HG03108 (cell line): ENCODE measurements at regions not wholly inside any gene's neighbourhood (a gene's known extent, or its start where the extent isn't known, plus 50 kb on each side); places are given as distances from the start of the nearest gene placed in this dataset.
A peak's percentile ranks its signal among the peaks of the same experiment; 100 is the strongest.

Experiments
- ATAC-seq: cut with Tn5 transposase; IDR thresholded peaks from one replicate; pipeline ENCODE4 v1.9.1; 2021; ENCODE audit warnings: moderate library complexity; ENCODE audit not compliant: unreplicated experiment

- no peak for ATAC-seq
These were observed 342.7 kb downstream of the CXCL12 start for GRCh38 chr10:44042075-44042770.

DNA sequence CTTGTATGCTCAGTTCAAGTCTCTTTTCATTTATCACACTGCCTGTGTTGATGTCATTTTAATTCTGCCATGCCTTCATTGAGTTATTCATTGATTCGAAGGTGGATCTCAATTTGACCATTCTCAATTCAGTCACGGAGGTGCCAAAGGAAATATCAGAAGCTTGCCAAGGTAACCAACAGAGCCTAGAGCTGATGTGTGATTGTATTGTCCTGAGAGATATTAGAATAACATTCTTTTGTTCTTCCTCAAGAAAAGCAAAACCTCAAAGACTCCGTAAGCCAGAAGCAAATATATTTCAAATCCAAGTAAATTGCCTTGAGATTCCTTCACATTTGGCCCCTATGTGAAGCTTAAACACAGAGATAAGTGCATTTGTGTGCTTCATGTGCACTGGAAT lies 345.3 kb downstream of the CXCL12 start:
- no peak for ATAC-seq

- no peak for ATAC-seq
These were observed 348.5 kb downstream of the CXCL12 start for GRCh38 chr10:44036425-44036824.

- no peak for ATAC-seq
These were observed 349.3 kb downstream of the CXCL12 start for GRCh38 chr10:44035474-44036197.

- ATAC-seq = no peak
These were observed 350.0 kb downstream of the CXCL12 start for GRCh38 chr10:44034946-44035345.

DNA sequence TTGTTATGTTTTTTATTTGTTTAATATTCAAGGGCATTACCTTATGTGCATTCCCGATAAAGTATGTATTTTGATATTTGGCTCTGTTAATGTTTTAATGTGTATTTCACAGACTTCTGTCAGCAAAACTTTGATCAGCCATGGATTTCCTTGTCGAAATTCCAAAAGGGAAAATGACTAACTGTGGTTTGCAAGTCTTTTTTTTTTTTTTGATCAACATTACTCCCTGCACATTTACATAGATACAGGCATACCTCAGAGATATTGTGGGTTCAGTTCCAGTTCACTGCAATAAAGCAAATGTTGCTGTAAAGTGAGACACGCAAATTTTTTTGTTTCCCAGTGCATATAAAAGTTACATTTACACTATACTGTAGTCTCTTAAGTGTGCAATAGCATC lies 351.9 kb downstream of the CXCL12 start:
- ATAC-seq = no peak

GRCh38 chr10:44032216-44032615 lies 352.7 kb downstream of the CXCL12 start:
- no peak for ATAC-seq

- no peak for ATAC-seq
These were observed 354.2 kb downstream of the CXCL12 start for GRCh38 chr10:44030738-44031137.

DNA sequence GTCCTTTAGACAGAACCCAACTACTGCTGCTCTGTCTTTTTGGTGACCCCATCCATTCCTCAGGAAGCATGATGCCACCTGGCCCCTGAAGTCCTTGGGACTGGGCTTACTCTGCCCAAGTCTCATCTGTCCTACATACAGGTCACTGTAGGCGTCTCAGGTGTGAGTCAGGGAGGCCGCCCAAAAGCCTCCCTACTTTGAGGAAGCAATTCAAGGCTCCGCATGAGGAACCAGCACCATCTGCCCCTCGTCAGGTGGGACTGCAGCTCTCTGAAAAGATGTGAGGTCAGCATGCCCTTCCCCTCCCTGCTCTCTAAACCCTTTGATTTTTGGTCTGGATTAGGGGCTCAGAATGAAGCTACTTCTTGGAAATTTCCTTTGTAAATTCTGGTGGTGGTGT lies 354.8 kb downstream of the CXCL12 start:
- peak; percentile 83 for ATAC-seq

- no peak for ATAC-seq
These were observed 356.3 kb downstream of the CXCL12 start for GRCh38 chr10:44028384-44029137.

- no peak for ATAC-seq
These were observed 360.4 kb downstream of the CXCL12 start for GRCh38 chr10:44024356-44025116.

DNA sequence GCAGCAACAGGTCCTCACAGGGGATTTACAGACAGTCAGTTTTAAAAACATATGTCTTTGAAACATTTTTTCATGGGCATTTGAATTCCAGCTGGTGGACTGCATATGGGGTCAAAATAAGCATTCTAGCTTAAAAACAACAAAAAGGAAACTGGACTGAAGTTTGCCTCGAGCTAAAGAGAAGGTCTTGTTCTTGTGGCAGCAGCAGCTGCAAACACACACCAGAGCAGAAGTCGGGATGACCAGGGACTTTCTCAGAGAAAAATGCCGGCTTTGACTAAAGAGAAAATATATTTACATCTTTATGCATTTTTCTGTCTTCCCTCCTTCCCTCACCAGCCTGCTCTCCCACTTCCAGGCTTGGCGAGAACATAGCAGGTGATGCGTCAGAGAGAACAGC lies 361.4 kb downstream of the CXCL12 start:
- no peak for ATAC-seq

DNA sequence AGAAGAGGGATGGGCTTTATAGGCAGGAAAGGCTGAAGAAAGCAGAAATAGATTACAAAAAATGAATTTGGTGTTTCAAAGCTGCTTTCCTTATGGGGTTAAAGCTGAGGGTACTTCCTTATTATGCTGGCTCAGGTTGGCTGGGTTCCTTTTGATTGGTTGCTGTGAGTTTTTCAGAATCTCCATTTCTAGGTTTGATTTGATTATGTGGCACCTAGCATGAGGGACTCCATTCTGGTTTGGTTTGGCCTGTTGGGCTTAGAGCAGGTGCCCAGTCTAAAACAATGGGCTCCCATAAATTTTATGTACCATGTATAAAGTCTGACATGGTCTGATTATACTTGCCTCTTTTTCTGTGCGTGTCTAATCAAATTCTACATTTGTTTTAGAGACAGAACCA lies 362.7 kb downstream of the CXCL12 start:
- no peak for ATAC-seq

- ATAC-seq = peak; percentile 50
These were observed 364.4 kb downstream of the CXCL12 start for GRCh38 chr10:44020322-44021111.

DNA sequence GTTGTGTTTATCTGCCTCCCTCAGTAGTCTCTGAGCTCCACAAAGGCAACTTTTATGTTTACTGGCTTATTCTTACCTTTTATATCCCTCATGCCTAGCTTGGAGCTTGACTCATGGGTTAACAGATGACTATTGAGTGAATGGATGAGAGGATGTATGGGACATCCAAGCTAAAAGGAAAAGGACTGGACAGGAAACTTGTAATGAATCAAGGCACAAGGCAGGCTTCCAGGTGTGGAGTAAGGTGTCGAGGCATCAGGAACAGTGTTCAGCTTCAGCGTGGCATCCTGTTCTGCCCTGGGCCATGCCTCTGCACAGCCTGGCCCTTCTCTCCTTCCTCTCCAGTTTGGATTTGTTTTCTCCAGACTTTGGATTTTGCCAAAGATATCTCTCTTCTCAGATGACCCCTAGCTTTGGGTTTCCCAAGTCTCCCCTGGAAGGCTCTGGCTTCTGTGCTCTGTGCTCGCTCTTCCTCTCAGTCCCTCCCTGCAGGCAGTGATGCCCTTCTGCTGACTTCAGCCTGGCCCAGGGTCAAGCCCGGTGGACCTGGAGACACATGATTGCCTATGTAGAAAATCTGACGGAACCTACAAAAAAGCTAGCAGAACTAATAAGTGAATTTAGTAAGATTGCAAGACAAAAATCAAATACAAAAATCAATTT lies 367.3 kb downstream of the CXCL12 start:
- no peak for ATAC-seq

DNA sequence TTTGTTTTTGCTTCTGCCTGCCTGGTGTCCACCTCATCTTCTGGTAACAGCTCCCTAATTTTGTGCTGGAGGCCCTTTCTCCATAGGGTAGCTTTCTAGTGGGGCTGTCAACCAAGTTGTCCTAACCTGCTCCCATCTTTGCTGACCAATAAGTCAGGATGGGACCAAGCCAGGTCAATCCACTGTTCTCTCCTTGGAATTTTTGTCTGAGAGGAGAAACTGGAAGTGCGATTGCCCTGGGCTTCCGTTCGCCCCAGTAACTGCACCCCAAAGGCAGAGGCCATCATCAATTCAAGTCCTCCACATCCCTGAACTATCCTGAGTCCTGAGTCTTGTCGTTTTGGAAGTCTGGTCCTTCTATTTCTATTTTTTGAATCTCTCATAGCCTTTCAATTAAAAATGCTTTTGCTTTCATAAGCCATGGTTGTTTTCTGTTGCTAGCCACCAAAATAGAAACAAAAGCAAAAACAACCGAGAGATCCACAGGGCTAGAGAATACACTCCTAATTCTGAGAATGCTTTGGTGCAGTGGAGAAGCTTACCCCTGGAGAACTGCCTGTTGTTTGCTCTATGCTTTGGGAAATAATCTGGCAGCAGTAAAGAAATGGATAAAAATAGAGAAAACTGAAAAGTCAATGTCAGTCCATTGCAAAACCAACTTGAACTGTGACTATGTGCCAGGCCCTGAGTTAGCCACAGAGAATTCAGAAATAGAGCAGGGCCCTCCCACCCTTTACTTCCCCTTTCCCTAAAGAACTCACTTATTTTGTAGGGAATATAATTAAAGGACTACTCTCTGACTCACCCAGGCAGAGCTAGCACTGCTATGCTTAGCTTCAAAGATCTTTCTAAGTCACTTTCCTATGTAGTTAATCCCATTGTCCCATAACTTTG lies 368.1 kb downstream of the CXCL12 start:
- ATAC-seq = no peak

GRCh38 chr10:44015702-44016500 lies 367.2 kb upstream of the ZNF32 start:
- ATAC-seq = no peak

DNA sequence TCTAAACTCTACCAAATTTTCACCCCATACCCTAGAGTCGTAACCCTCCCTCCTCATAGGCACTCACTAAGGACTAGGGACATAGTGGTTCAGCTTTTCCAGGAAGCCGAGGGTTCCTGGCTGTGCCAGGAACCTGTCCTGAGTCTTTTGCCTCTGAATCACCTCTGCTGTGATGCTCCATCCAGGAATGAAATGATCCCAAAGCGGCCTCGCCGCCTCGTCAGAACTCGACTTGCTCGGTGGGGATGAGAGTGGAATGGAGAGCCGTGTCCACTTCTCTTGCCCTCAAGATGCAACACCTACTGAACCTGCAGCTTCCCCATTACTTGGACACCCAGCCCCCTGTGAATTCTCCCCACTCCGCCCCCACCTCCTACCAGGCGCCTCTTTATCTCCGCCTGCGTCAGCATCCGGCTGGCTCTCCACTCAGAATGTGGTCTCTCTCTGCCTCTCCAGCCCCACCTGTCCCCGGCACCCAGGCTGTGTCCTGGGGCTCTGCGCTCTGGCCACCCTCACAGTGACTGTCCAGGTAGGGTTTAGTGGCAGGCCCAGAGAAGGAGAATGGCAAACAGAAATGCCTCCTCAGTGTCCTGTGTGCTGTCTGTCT lies 366.1 kb upstream of the ZNF32 start:
- ATAC-seq = no peak
